GM21723 (cell line): ENCODE measurements at regions not wholly inside any gene's neighbourhood (a gene's known extent, or its start where the extent isn't known, plus 50 kb on each side); places are given as distances from the start of the nearest gene placed in this dataset.
A peak's percentile ranks its signal among the peaks of the same experiment; 100 is the strongest.

Source experiments
- ATAC-seq: cut with Tn5 transposase; IDR thresholded peaks from one replicate; pipeline ENCODE4 v1.9.1; 2021; ENCODE audit warnings: mild to moderate bottlenecking, moderate library complexity; ENCODE audit not compliant: unreplicated experiment

DNA sequence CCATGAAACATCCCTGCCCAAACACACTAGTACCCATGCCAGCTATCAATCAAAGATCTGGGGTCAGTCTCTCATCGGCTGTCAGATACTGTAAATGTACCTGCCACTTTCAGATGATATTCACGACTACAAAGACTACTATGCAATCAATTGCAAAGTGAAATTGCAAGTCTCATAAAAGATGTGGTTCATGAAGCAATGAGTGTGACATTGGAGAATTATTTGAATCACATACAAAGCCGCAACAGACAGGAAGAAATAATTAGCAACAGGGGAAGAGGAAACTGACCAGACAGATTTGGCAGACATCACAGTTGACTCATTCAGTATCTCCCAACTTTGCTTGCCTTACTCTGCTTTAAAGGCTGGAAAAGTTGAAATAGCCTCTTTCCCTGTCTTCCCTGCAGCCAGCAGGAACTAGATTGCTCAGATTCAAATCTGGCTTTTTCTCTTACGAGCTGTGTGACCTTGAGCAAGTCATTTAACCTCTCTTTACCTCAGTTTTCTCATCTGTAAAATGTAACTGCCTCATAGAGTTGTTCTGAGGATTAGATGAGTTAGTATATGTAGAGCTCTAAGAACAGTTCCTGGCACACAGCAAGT is 95.7 kb upstream of the C3orf80 start:
- peak; percentile 58 for ATAC-seq

DNA sequence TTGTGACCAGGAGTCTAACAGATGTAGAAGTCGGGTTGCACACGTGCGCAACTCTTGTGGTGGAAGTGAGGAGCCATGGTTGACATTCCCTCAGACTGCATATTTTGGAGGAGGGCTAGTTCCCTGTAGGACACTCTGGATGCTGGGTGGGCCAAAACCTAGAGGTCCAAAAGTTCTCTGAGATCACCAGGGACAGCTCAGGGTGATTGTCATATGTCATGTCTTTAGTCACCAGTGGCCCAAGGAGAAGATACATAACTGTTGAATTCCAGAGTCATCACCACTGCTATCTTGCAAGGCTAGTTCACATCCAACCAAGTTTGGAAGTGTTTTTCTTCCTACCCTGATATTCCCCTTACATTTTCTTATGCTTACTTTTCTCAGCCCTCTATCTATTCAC is 95.2 kb upstream of the C3orf80 start:
- no peak for ATAC-seq

DNA sequence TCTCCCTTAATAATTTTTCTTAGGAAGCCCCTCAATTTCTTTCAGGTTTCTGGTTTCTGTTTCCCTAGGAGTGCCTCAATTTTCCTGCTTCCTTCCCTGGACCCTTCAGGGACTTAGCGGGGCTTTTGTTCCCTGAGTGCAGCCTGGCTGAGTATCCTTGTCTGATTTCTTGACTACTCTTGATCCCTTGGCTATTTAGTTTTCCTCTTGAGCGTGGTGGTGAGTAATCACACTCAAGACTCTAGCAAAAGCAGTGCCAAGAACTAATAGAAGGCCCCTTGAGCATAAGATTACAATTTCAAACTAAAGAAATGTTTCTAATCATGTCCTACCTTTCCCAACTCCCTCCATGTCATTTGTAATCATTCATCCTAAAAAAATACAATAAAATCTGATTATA is 94.3 kb upstream of the C3orf80 start:
- ATAC-seq, result no peak

DNA sequence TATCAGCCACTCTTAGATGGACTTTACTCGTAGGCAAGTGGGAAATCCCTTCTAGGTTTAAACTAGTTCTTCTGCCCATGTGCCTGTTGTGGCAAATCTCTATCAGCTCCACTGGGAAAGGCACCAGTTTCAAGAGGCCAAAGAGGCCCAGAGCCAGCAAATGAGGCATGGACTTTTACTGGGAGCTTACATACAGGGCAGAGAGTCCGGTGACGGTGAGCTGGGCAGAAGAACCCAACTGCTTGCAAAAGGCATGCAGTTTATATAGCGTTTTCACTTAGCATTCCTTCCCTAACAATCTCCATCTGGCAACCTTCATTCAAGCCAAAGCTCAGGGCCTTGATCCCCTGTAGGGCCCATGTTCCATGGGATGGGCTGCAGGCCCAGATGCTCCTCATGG is 93.0 kb upstream of the C3orf80 start:
- ATAC-seq, result no peak

DNA sequence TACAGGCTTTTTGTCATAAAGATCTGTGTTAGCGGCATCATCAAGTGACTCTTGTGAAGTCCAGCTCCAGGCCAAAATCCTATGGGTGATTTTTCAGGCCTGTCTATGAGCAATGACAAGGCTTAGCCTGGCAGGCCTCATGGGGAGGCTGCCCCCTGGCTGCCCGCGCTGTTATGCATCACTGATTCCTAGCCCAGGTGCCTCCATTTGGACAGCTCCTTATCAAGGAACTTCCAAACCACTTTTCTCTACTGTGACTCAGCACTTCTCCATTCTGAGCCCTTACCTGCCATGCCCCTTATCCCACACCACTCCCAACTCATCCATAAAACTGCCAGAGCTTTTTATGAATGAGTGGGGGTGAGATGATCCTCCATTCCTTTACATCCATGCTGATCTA is 91.5 kb upstream of the C3orf80 start:
- ATAC-seq, result no peak

DNA sequence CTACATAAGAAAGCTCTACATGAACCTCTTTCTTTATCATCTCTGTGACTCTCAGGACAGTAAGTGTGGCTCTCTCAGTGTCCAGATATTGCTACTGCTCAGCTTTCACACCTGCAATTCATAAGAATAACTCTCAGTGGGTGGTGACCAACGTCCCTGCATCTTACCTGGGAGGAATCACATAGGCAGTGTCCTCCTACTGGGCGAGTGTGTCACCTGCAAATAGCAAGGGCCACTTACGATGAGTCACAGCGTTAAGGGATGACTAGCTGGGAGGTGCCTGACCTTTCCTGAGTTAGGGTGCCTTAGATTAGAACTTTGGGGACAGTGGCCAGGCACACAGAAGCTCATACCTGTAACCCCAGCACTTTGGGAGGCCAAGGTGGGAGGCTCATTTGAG is 90.8 kb upstream of the C3orf80 start:
- no peak for ATAC-seq

DNA sequence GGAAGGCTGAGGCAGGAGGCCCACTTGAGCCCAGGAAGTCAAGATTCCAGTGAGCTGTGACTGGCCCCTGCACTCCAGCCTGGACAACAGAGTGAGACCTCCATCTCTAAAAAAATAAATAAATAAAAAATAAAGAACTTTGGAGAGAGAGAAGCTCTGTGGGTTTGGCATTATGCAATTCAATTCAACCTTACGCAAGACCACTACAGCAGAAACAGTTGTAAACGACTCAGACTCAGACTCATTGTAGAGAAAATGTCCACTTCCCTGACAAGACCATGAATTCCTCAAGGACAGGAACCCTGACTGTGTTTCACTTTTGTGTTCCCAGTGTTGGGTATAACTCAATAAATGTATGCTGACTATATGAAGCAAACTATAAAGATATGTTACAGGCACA is 90.3 kb upstream of the C3orf80 start:
- no peak for ATAC-seq

DNA sequence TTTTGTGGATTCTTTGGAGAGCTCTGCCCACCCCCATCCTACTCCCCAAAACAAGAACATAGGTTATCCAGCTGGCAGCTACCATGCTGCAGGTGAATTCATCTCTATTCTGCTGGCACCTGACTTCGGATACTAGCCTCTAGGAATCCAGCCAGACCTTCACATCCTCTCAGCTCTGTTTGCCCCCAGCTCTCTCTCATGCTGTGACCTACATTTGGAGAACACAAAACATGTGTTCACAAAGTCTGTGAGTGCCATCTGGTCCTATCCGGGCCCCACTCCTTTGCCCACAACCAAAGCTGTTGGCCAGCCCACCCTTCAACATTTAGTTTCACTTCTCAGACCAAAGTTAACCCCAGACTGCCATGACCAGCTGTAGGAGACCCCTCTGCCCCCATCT is 89.4 kb upstream of the C3orf80 start:
- no peak for ATAC-seq

DNA sequence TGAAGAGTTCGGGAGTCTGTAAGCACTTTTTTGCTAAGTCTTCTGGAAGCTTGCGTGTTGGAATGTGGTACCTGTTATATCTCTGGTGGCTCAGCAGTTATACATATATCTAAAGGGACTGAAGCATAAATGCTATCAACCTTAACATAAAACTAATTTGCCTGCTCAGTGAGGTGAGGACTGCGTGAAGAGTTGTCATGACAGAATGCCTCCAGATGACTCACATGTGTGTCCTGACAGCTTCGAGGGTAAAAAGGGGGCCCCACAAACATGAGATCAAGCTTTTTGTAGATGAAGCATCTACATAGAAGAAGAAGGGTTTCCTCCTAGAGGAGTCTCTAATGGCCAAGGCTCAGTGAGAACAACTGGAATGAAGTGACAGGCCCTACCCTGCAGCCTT is 88.8 kb upstream of the C3orf80 start:
- no peak for ATAC-seq

DNA sequence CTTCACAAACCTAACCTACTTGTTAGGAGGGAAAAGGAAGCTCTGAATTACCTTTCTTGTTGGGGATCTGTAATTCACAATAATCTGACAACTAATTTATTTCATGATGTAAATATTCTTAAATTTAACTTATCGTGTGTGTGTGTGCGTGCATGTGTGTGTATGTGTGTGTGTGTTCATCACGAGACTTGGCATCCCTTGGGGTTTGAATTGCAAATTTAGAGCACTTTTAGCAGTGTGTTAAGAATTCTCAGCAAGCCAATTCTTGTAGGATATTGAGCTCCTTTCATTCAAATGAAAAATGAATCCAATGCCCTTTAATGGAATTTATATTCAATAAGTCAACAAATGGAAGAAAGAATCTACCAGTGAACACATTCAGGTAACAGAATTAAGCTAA is 85.9 kb upstream of the C3orf80 start:
- no peak for ATAC-seq

DNA sequence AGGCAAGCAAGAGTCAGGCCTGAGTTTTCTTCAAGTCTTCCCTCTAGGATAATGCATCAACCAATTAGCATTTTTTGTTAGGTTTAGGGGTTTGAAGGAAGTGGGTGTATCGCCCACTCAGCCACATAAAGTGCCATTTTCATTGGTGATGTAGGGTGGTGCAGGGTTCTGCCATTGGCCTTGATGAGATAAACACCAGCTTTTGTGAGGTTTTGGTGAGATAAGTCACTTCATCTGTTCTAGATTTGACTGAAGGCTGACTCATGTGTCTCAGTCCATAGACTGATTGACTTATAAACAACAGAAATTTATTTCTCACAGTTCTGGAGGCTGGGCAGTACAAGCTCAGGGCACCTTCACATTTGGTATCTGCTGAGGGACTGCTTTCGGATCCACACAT is 84.5 kb upstream of the C3orf80 start:
- no peak for ATAC-seq

DNA sequence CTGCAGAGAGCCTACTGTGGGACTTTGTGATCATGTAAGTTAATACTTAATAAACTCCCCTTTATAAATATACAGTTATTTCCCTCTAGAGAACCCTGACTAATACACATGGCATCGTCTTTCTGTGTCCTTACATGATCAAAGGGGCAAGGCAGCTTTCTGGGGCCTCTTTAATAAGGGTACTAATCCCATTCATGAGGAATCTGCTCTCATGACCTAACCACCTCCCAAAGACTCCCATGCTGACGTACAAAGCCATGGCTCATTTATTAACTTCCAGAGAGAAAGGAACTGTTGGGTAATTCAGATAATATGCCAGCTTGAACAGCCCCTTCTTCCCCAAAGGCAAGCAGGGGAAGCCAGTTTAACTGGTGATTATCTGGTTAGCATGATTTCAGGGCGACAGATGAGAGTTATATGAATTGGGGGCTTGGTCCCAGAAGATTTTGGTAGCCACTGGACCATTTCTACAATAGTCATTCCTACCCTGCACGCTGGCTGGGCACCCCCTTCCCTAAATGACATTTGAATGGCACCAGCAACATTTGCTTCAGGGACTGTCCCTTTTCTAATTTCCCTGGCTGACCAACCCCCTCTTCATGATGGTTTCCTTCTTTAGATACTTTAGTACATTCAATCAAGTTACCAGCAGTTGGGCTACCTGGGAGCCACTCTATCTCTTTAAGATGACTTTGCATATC is 83.6 kb upstream of the C3orf80 start:
- no peak for ATAC-seq

DNA sequence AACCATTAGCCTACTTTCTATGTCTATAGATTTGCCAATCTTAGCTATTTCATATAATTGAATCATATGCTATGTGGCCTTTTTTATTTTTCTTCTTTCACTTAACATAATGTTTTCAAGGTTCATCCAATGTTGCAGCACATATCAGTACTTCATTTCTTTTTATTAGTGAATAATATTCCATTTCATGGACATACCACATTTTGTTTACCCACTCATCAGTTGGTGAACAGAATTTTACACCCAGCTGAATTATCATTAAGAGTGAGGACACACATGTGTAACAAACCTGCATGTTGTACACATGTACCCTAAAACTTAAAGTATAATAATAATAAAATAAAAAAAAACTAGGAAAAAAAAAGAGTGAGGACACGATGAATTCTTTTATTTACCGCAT is 81.7 kb upstream of the C3orf80 start:
- no peak for ATAC-seq

DNA sequence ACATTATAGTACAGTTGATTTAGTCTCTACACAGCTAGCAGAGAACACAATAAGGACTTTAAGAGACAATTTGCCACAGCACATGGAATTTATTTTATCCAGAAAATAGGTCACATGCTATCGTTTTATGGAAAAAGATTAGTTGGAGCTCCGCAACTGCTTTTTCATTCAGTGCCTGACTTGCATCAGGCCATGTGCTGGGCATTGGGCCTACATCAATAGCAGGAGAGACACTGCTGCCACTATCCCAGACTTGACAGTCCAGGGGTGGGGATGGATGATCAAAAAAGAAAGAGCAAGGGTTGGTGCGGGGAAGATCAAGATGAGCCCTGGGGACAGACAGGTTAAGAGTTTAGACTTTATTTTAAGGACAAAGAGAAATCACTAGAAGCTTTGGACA is 75.2 kb upstream of the C3orf80 start:
- ATAC-seq, result no peak

DNA sequence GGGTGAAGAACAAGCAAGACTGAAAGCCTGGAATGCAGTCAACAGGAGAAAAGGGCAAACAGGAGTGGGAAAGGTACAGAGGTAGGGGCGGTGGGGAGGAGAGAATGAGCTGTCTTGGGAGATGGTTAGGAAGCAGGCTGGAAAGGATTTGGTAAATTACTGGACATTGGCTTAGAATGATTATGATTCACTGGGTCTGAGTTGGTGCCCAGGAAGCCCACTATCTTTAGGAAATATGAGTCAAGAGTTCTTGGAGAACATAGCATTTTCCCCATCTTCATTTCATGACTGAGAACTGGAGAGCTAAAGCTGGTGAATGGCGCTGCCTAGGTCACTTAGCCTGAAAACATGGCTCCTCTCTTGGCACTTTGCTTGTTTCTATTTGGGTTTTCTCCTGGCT is 74.7 kb upstream of the C3orf80 start:
- ATAC-seq, result no peak

DNA sequence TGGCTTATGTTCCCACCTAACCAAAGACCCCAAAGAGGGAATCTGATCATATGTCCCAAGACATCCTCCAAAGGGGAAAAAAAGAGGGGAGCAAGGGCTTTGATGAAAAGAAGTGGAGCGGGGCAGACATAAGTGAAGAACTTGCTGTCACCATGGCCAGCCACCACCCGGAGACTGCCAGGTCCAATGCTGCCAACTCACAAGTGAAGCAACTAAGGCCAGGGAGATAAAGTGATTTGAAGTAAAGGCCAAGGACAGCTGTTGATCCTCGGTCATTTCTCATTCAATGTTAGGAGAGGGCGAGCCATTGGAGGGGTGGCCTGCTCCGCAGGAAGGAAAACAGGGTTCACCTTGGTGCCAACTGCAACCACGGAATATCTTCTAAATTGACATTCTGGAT is 72.6 kb upstream of the C3orf80 start:
- ATAC-seq, result no peak

DNA sequence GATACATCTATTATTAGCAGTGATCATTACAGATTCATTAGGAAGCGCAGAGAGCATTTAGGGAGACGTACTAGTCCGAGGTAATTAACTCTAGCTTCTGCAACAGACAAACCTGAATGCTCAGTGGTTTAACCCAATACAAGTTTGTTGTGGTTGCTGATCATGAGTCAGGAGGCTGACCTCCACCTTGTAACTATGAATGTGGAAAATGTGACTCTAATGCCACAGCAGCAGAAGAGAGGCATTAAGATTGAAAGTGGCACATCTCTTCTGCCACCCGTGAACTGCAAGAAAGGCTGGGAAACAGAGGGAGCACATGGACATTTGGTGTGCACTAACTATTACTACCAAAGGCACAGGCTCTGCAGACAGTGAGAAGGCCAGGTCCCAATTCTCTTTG is 71.2 kb upstream of the C3orf80 start:
- ATAC-seq, result no peak

DNA sequence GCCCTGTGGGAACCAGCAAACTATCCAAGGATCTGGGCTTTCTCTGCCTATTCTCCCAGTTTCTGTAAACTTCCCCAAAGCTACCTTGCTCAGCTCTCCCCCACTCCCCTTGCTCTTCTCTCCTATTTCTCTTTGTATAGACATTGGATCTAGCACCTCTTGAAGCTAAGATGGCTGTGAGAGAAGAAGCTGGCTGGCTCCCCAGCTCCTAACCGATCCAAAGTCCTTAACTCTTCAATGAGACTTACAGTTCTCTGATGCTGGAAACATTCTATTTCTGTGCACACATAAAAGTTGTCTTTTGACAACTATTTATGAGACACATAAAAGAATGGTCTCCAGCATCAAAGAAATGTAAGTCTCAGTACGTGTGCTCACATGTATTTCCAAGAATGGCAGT is 70.6 kb upstream of the C3orf80 start:
- no peak for ATAC-seq

DNA sequence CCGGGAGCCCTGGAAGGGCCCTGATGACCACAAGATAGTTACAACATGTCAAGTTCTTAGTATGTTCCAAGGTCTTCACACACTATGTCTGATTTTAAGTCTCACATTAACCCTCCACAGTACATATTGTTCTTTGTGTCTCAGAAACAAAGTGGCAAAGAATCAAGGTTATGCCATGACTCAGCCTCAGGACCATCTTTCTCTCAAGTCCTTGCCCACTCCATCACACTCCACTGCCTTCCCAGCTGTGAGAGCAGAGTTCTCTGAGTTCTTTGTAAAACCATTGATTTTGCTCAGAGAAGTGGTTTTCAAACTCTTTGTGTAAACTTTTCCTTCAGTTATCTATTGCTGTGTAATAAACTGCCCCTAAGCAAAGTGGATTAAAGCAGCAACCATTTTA is 67.9 kb upstream of the C3orf80 start:
- no peak for ATAC-seq

DNA sequence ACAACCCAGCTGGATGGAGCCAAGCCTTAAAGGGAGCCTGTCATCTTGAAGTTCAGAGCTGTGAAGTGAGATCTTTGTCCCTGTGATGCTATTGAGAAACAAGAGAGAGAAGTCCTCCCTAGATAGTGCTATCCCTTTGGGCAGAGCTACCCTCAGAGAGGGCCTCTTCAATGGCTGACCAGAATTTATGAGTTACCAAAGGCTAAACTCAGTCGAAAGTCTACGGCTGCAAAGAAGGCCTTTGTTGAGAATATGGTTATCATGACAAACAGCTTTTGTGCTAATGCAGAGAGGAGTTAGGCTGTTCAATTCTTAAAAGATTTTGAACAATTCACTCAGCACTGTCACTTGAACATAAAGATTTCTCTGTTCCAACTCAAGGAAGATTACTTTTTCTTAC is 65.9 kb upstream of the C3orf80 start:
- no peak for ATAC-seq

DNA sequence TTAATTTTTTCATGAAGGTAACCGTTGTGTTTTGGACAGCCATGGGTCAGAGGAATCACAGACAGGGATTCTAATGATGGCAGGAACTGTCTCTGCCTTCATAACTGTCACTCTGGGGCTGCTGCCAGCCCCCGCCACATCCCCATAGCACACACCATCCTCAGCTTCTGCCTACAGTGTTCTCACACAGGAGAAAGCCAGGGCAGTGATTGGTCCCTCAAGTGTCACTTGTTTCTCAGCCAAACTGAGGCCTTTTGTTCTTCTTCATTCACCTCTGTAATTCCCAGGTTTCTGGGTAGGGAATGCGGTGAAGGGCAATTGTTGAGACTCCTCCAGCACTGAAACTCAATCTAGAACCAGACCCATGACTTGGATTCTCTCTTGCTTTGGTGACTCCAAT is 65.4 kb upstream of the C3orf80 start:
- ATAC-seq, result no peak

DNA sequence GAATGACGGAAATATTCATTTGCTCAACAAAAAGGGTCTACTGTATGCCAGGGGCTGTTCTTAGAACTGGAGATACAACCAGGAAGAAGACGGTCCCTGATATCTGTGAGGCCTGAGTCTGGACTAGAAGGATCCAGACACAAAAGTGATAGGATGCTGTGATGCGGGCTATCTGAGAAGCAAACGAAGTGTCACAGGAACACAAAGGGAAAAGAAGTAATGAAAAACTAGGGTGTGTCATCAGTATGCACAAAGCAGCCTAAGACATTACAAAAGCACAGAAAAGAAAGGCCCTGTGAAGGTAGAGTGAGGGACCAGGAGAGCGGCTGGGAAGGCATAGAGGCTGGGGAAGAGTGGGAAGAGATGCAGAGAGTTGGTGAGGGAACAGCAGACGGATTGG is 63.3 kb upstream of the C3orf80 start:
- ATAC-seq, result no peak

DNA sequence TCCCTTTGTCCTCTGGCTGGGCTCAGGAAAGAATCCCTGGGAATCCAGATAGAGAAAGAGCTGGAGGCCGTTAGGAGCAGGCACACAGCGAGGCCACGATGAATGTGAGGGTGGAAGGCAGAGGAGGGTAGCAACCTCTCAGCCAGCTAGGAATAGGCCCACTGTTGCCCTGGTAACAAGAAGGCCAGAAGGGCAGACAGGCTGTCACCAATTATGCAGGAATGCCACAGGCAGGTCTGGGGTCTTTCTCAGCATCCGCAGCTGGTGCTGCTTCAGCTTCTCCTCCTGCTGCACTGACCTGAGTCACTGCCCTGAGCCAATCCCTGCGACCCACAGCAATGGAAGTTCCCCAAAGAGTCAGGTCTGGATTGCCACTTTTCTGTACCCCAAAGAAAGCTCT is 62.8 kb upstream of the C3orf80 start:
- no peak for ATAC-seq
